Sigmoid colon (tissue), 6 donors: ENCODE measurements at regions not wholly inside any gene's neighbourhood (a gene's known extent, or its start where the extent isn't known, plus 50 kb on each side); places are given as distances from the start of the nearest gene placed in this dataset.

Source experiments
- DNase-seq: peaks from one replicate; pipeline ENCODE4 v3.0.0-alpha.2; 2019
- H3K27ac ChIP-seq, 4 donors: fragments of 200-600 bp; sonication (generic); one replicate each; pipeline ENCODE4 v1.5.1; 2016 to 2019; ENCODE audit warnings: mild to moderate bottlenecking in 1 of 4
- H3K27me3 ChIP-seq, 3 donors: fragments of 200-600 bp; sonication (generic); one replicate each; pipeline ENCODE4 v1.5.1; 2019; ENCODE audit warnings: mild to moderate bottlenecking in 1 of 3
- H3K36me3 ChIP-seq, 4 donors: fragments of 200-600 bp; sonication (generic); one replicate each; pipeline ENCODE4 v1.5.1; 2016 to 2019
- H3K4me1 ChIP-seq, 4 donors: fragments of 200-600 bp; sonication (generic); one replicate each; pipeline ENCODE4 v1.5.1; 2017 to 2019
- H3K4me3 ChIP-seq, 4 donors: fragments of 200-600 bp; sonication (generic); one replicate each; pipeline ENCODE4 v1.5.1; 2017 to 2019; ENCODE audit warnings: mild to moderate bottlenecking in 2 of 4, moderate library complexity in 1 of 4
- H3K9me3 ChIP-seq, 4 donors: fragments of 200-600 bp in 3 of 4; sonication (generic) in 3 of 4; one replicate each; pipeline versions ENCODE4 v1.5.1 to v1.6.1; 2013 to 2019
- EP300 ChIP-seq, 4 donors: sonication (generic); formaldehyde crosslinking; IDR thresholded peaks; one replicate each; pipeline ENCODE4 v1.6.1; 2017; ENCODE audit warnings: antibody characterized with exemption in 4 of 4
- POLR2A ChIP-seq, 2 donors: fragments of 450-650 bp; IDR thresholded peaks; one replicate each; pipeline ENCODE4 v1.6.1; 2016; ENCODE audit warnings: antibody characterized with exemption in 2 of 2, mild to moderate bottlenecking in 2 of 2, moderate library complexity in 2 of 2
- POLR2AphosphoS5 ChIP-seq, 4 donors: sonication (generic); formaldehyde crosslinking; IDR thresholded peaks; one replicate each; pipeline ENCODE4 v1.6.1; 2017; ENCODE audit warnings: antibody characterized with exemption in 4 of 4
- WGBS, 2 donors: extraction: QIAGEN DNeasy Blood & Tissue Kit; methylation state at CpG; one replicate each; pipeline ENCODE4 v1.1.7; 2013; 5-methylcytosine and 5-hydroxymethylcytosine counted together
- intact Hi-C: fragments of 100-400 bp; cut with DNase I; formaldehyde crosslinking; loops from one replicate; pipeline ENCODE4 v1.15.1; 2023
- TF ChIP-seq, protein P1 (sequence below), 4 experiments: fragments of 450-650 bp in 3 of 4; fragments of 200-600 bp in 1 of 4; IDR thresholded peaks; one replicate each; pipeline ENCODE4 v1.5.1; 2016 to 2019; ENCODE audit warnings: antibody characterized with exemption in 4 of 4, mild to moderate bottlenecking in 3 of 4, moderate library complexity in 2 of 4
- donor health status: healthy with polysubstance abuse.
- donor health status: healthy.

DNA sequence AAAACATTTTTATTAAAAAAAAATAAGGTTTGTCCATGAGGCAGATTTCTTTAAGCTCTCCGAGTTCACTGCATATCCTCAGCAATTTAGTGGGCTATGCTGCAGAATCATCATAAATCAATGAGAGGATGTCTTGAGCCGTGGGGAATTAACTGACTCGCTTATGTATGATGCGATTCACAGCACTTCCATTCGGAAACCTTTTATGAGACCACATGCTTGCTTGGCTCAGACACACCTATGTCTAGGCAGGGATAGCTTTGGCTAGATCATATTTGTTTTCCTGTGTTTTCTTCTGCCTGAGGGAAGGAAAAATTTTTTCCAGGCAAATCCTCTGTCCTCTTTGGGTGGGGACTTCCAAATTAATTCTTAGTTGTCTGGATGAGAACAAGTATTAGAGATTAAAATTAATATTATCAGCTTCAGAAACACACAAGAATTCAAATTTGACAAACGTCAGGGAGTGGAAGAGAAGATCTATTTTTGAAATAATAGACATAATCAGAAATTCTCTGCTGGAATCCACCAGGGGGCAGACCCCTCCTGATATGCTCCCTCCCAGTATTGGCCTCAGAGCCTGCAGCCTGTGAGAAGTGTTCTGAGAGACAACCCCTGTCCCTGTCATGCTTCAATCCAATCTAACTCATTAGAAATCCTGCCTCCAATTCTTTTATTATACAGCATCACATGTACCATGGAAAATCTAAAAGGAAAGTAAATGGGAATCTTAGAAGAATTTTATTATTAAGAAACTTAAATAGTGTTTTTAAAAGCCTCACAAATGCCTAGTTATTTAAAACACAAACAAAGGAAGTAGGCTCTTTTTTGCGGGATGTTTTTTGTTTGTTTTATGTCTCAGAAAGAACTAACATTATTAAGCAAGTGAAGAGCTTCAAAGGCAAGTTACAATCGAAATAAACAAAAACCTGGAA, 345.1 kb upstream of the TACR3 start:
- intact Hi-C loops = loop anchor here (5.0 kb wide), 1 partner anchor 797 kb away; no protein-coding TSS in a partner anchor
- TF ChIP-seq POLR2AphosphoS5 (IDR thresholded peaks at IDR 0.05) (no peak), POLR2A (IDR thresholded peaks at IDR 0.05) (no peak)
- TF ChIP-seq, protein P1, sequence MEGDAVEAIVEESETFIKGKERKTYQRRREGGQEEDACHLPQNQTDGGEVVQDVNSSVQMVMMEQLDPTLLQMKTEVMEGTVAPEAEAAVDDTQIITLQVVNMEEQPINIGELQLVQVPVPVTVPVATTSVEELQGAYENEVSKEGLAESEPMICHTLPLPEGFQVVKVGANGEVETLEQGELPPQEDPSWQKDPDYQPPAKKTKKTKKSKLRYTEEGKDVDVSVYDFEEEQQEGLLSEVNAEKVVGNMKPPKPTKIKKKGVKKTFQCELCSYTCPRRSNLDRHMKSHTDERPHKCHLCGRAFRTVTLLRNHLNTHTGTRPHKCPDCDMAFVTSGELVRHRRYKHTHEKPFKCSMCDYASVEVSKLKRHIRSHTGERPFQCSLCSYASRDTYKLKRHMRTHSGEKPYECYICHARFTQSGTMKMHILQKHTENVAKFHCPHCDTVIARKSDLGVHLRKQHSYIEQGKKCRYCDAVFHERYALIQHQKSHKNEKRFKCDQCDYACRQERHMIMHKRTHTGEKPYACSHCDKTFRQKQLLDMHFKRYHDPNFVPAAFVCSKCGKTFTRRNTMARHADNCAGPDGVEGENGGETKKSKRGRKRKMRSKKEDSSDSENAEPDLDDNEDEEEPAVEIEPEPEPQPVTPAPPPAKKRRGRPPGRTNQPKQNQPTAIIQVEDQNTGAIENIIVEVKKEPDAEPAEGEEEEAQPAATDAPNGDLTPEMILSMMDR (IDR thresholded peaks at IDR 0.05) = peak in 3 of 4 experiments; percentile 16 to 43 (median 31)
- Histone ChIP-seq H3K4me1 (no peaks in the 10 kb centered on the region), H3K9me3 (no peaks in the 10 kb centered on the region), H3K36me3 (no peaks in the 10 kb centered on the region), H3K4me3 (no peak overlapping the region), H3K27ac (no peak overlapping the region), H3K27me3 (no peaks in the 10 kb centered on the region)
- no peak for DNase-seq
- 19 to 29% methylated on average over 8 of the region's 8 CpGs for WGBS, 2 donors

DNA sequence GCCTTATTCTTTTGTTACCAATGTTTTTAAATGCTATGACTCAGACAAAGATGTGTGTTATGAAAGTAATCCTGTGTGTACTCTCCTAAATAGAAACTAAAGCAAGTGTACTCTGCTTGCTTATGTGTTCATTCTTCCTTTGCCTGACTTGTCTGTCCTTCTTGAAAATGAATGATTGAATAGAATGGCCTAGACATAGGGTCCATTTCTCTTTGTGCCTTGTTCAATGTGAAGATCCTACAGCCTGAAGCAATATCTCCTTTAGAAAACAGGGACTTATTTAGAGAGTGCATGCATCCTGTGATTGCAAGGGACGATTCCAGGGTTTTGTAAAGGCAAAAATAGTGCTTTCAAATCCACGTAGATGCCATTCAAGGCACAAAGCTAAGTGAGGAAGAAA, 343.6 kb upstream of the TACR3 start:
- H3K27ac ChIP-seq = no peak overlapping the region
- no peaks in the 10 kb centered on the region for H3K36me3 ChIP-seq
- no peak for DNase-seq
- intact Hi-C loops = loop anchor here (5.0 kb wide), 1 partner anchor 799 kb away; no protein-coding TSS in a partner anchor
- no peaks in the 10 kb centered on the region for H3K4me1 ChIP-seq
- TF ChIP-seq POLR2A (IDR thresholded peaks at IDR 0.05) (no peak), POLR2AphosphoS5 (IDR thresholded peaks at IDR 0.05) (no peak), EP300 (IDR thresholded peaks at IDR 0.05) (no peak)
- TF ChIP-seq, protein P1 (IDR thresholded peaks at IDR 0.05) = no peak
- WGBS, 2 donors = 73 to 74% methylated on average over 2 of the region's 2 CpGs
- H3K4me3 ChIP-seq = no peak overlapping the region
- H3K27me3 ChIP-seq = no peaks in the 10 kb centered on the region
- no peaks in the 10 kb centered on the region for H3K9me3 ChIP-seq

DNA sequence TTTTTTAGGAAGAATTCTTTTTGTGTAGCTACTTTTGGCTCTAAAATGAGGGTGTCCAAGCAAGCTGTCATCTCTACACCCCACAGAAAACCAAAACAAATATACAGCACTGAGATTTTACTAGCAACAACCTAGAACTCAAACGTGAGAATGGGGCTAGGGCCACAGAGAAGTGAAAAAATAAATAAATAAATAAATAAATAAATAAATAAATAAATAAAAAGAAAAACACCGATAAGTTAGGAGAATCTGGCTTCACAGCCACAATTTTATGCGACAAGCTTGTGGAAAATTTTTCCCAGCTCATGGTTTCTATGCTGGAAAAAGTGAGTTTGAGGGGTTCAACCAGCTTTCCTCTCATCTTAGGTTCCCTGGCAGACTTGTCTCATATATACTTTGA, 324.6 kb upstream of the TACR3 start:
- no peaks in the 10 kb centered on the region for H3K27me3 ChIP-seq
- no peaks in the 10 kb centered on the region for H3K36me3 ChIP-seq
- TF ChIP-seq, protein P1 (IDR thresholded peaks at IDR 0.05) = no peak
- TF ChIP-seq POLR2A (IDR thresholded peaks at IDR 0.05) = no peak
- TF ChIP-seq POLR2AphosphoS5 (IDR thresholded peaks at IDR 0.05) = no peak
- TF ChIP-seq EP300 (IDR thresholded peaks at IDR 0.05) = no peak
- intact Hi-C loops = no loop called here
- WGBS, 2 donors = 65 to 70% methylated on average over 3 of the region's 3 CpGs
- H3K4me3 ChIP-seq = no peak overlapping the region
- H3K4me1 ChIP-seq = no peaks in the 10 kb centered on the region
- no peak overlapping the region for H3K27ac ChIP-seq
- no peaks in the 10 kb centered on the region for H3K9me3 ChIP-seq
- no peak for DNase-seq

DNA sequence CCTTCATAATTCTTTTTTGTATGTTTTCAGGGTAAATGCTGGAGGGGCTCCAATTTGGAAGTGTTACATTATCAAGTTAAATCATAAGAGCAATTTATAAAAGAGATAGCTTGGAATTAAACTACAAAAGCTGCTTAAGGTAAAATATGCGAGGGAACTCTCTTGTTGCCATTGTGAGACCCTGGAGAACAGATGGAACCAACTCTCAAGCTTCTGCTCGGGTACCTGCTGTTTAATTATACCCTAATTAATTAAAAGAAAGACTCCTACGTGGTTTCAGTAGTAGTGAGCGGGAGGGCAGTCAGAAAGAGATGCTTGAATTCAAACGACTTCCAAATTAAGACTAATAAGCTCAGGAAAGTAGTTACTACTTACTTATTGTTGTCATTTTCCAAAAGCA, 313.1 kb upstream of the TACR3 start:
- TF ChIP-seq, protein P1 (IDR thresholded peaks at IDR 0.05) = no peak
- no peak for TF ChIP-seq POLR2A (IDR thresholded peaks at IDR 0.05)
- TF ChIP-seq POLR2AphosphoS5 (IDR thresholded peaks at IDR 0.05) = no peak
- no peak for TF ChIP-seq EP300 (IDR thresholded peaks at IDR 0.05)
- no peak overlapping the region for H3K27ac ChIP-seq
- whole genome bisulfite sequencing, 2 donors = 66 to 71% methylated on average over 5 of the region's 5 CpGs
- no peaks in the 10 kb centered on the region for H3K4me1 ChIP-seq
- no peaks in the 10 kb centered on the region for H3K36me3 ChIP-seq
- DNase-seq = no peak
- H3K4me3 ChIP-seq = no peak overlapping the region
- no peaks in the 10 kb centered on the region for H3K9me3 ChIP-seq
- H3K27me3 ChIP-seq = no peaks in the 10 kb centered on the region
- intact Hi-C loops = no loop called here
